ENCODE measurements at regions not wholly inside any gene's neighbourhood (a gene's known extent, or its start where the extent isn't known, plus 50 kb on each side); places are given as distances from the start of the nearest gene placed in this dataset.

DNA sequence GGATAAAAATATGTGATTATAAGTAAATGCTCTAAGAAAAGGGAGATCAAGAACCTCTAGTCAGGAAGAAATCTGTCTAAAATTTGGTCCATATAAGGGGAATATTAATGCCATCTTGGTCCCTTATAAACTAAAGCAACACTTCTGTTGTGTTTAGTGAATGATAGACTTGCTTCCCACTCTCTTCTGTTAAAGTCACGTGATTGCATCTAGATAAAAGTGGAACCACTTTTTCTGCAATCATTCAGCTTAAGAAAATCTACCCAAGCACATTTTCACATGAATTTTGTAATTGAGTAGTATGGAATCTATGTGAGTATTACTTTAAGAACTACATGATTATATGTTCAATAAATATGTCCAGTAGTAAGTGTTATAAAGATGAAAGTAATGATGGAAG lies 782.9 kb upstream of the MIR17HG start:
- no peaks in the 10 kb centered on the region for H3K4me1 ChIP-seq
- TF ChIP-seq POLR2AphosphoS5 (IDR thresholded peaks at IDR 0.05) (no peak), CTCF (IDR thresholded peaks at IDR 0.05) (no peak), EP300 (IDR thresholded peaks at IDR 0.05) (no peak), POLR2A (IDR thresholded peaks at IDR 0.05) (no peak)
- H3K36me3 ChIP-seq = no peaks in the 10 kb centered on the region
- H3K27me3 ChIP-seq = no peaks in the 10 kb centered on the region
- 75 to 80% methylated on average over 1 of the region's 1 CpG for WGBS, 2 donors
- H3K4me3 ChIP-seq = no peak overlapping the region
- intact Hi-C loops (cut with DNase I) = no loop called here
- no peak for DNase-seq
- H3K9me3 ChIP-seq = no peaks in the 10 kb centered on the region
- H3K27ac ChIP-seq = no peak overlapping the region

DNA sequence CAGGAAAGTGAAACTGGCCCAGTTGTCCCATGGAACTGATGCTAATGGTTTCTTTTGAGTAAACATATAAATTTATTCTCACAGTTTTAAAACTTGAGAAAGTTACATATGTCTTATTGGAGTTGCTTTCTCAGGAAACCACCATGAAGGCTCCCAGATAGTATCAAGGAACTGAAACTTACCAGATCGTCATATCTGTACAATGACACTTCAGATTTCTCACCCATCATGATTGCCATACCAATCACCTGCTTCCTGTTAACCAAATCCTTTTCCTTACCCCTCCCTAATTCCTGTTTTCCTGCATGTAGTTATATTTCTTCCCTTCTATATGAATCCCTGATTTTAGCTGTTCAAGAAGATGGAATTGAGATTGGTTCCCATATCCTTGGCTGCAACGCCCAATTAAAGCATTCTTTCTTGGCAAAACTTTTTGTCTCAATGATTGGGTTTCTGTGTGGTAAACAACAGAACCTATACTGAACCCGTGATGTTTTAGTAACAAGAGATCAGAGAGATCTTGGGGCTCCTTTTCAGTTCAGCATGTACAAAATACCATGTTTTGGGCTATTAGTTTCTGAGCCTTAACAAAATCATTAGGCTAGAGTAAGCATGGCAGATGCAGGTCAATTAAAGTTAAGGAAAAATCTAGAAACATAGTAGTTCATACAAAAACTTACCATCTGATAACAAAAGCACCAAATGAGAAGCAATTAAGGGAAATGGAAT lies 781.3 kb upstream of the MIR17HG start:
- H3K27ac ChIP-seq = no peak overlapping the region
- no peaks in the 10 kb centered on the region for H3K36me3 ChIP-seq
- intact Hi-C loops (cut with DNase I) = no loop called here
- H3K4me1 ChIP-seq = no peaks in the 10 kb centered on the region
- TF ChIP-seq POLR2A (IDR thresholded peaks at IDR 0.05) (no peak), POLR2AphosphoS5 (IDR thresholded peaks at IDR 0.05) (no peak)
- H3K9me3 ChIP-seq = no peaks in the 10 kb centered on the region
- no peak overlapping the region for H3K4me3 ChIP-seq
- H3K27me3 ChIP-seq = no peaks in the 10 kb centered on the region
- WGBS, 2 donors = 72 to 75% methylated on average over 3 of the region's 3 CpGs
- DNase-seq = no peak

DNA sequence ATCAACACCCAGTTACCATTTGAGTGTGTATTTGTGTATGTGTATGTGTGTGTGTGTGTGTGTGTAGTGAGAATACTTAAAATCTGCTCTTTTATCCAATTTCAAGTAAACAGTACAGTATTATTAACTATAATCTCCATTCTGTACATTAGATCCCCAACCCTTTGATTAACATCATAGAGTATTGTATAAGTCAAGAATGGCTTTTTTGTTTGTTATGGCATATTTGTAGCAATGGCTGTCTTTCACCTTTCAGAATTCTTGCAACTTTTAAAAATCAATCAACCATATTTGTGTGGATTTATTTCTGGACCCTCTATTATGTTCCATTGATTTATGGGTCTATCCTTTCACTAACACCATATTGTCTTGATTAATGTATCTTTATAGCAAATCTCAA lies 779.3 kb upstream of the MIR17HG start:
- Histone ChIP-seq H3K27me3 (no peaks in the 10 kb centered on the region), H3K36me3 (no peaks in the 10 kb centered on the region), H3K9me3 (no peaks in the 10 kb centered on the region), H3K27ac (no peak overlapping the region), H3K4me1 (no peaks in the 10 kb centered on the region), H3K4me3 (no peak overlapping the region)
- DNase-seq = no peak
- TF ChIP-seq EP300 (IDR thresholded peaks at IDR 0.05) (no peak), CTCF (IDR thresholded peaks at IDR 0.05) (no peak), POLR2A (IDR thresholded peaks at IDR 0.05) (no peak), POLR2AphosphoS5 (IDR thresholded peaks at IDR 0.05) (no peak)
- intact Hi-C loops (cut with DNase I) = no loop called here

DNA sequence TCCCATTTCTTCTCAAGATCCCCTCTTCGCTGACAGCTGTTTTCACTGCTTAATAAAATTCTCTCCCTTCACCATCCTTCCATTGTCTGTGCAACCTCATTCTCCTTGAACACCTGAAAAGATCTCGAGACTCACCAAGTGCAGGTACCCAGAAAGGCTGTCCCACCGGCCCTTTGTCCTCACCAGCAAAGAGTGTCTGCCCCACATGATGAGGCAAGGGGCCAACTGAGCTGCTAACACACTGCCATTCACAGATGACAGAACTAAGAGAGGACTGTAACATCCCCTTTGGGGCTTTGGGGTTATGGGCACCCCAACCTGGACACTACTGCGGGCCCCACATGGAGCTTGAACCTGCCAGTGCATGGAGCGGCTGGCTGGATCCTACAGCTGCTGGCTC lies 771.4 kb upstream of the MIR17HG start:
- WGBS, 2 donors = 91% methylated on average over 5 of the region's 5 CpGs
- no peak for DNase-seq
- no peaks in the 10 kb centered on the region for H3K9me3 ChIP-seq
- H3K27me3 ChIP-seq = no peaks in the 10 kb centered on the region
- intact Hi-C loops (cut with DNase I) = no loop called here
- H3K36me3 ChIP-seq = no peaks in the 10 kb centered on the region
- no peak overlapping the region for H3K4me3 ChIP-seq
- H3K27ac ChIP-seq = no peak overlapping the region
- TF ChIP-seq CTCF (IDR thresholded peaks at IDR 0.05) (no peak), POLR2A (IDR thresholded peaks at IDR 0.05) (no peak), POLR2AphosphoS5 (IDR thresholded peaks at IDR 0.05) (no peak), EP300 (IDR thresholded peaks at IDR 0.05) (no peak)
- no peaks in the 10 kb centered on the region for H3K4me1 ChIP-seq

- Histone ChIP-seq H3K27me3 (no peaks in the 10 kb centered on the region), H3K9me3 (no peaks in the 10 kb centered on the region), H3K36me3 (no peaks in the 10 kb centered on the region), H3K4me3 (no peak overlapping the region), H3K27ac (no peak overlapping the region), H3K4me1 (no peaks in the 10 kb centered on the region)
- no peak for DNase-seq
- 17 to 26% methylated on average over 2 of the region's 2 CpGs for WGBS, 2 donors
- intact Hi-C loops (cut with DNase I) = no loop called here
- TF ChIP-seq CTCF (IDR thresholded peaks at IDR 0.05) (no peak), EP300 (IDR thresholded peaks at IDR 0.05) (no peak), POLR2AphosphoS5 (IDR thresholded peaks at IDR 0.05) (no peak), POLR2A (IDR thresholded peaks at IDR 0.05) (no peak)
Measured at GRCh38 chr13:90577726-90578125, 769.8 kb upstream of the MIR17HG start.

All from sigmoid colon (tissue), 6 donors.